Fibroblast of villous mesenchyme (primary cell): ENCODE measurements at regions not wholly inside any gene's neighbourhood (a gene's known extent, or its start where the extent isn't known, plus 50 kb on each side); places are given as distances from the start of the nearest gene placed in this dataset.

ENCODE experiments used
- DNase-seq: peaks from one replicate; pipeline ENCODE4 v3.0.0-alpha.2; 2010; ENCODE audit warnings: low read depth
- H3K4me3 ChIP-seq: 2 replicates; pipeline ENCODE4 v1.5.1; 2011; ENCODE audit warnings: low read depth, mild to moderate bottlenecking, low read length
- CTCF ChIP-seq: IDR thresholded peaks from 2 replicates; pipeline ENCODE4 v1.5.1; 2012; ENCODE audit warnings: low read depth, mild to moderate bottlenecking, low read length; ENCODE audit not compliant: insufficient read depth

GRCh38 chr20:20864351-20865096 lies 152.1 kb upstream of the RALGAPA2 start:
- no peak overlapping the region for H3K4me3 ChIP-seq
- peak; percentile 22 for TF ChIP-seq CTCF
- DNase-seq: peak; percentile 4

GRCh38 chr20:20860078-20860806 lies 147.8 kb upstream of the RALGAPA2 start:
- TF ChIP-seq CTCF: peak; percentile 91
- DNase-seq: peak; percentile 77

GRCh38 chr20:20859510-20859909 lies 147.1 kb upstream of the RALGAPA2 start:
- TF ChIP-seq CTCF: no peak
- no peak for DNase-seq

More at GRCh38 chr20:20860078-20860806, 147.8 kb upstream of the RALGAPA2 start:
- no peak overlapping the region for H3K4me3 ChIP-seq

GRCh38 chr20:20856956-20857355 lies 144.5 kb upstream of the RALGAPA2 start:
- no peak overlapping the region for H3K4me3 ChIP-seq
- no peak for DNase-seq
- TF ChIP-seq CTCF: no peak

More at GRCh38 chr20:20859510-20859909, 147.1 kb upstream of the RALGAPA2 start:
- no peak overlapping the region for H3K4me3 ChIP-seq

- DNase-seq: no peak
- no peak overlapping the region for H3K4me3 ChIP-seq
- TF ChIP-seq CTCF: no peak
Measured at GRCh38 chr20:20856306-20856705, 143.9 kb upstream of the RALGAPA2 start.

DNA sequence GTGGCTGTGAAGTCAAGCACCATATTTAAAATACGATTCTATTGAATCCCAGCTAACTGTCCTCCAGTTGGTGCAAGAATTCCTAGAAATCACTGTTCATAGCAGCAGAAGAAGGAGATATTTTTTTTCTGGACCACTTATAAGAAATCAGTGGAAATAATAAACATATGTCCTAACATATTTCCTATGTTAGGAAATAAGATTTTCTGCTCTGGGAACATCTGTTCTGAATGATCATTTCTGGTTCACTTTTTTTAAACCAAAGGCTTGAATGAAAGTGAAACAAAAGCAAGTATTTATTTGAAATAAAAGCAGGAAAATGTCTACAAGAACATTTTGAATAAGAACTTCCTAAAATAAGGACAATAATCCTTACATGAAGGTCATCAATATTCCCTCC lies 138.9 kb upstream of the RALGAPA2 start:
- H3K4me3 ChIP-seq: no peak overlapping the region
- no peak for DNase-seq
- no peak for TF ChIP-seq CTCF

- H3K4me3 ChIP-seq: no peak overlapping the region
- TF ChIP-seq CTCF: no peak
- no peak for DNase-seq
Measured at GRCh38 chr20:20850407-20850806, 138.0 kb upstream of the RALGAPA2 start.
